ENCODE measurements at regions not wholly inside any gene's neighbourhood (a gene's known extent, or its start where the extent isn't known, plus 50 kb on each side); places are given as distances from the start of the nearest gene placed in this dataset.

- peak; percentile 25 for DNase-seq
Measured at GRCh38 chrX:109312757-109313156, 169.1 kb downstream of the GUCY2F start.

DNA sequence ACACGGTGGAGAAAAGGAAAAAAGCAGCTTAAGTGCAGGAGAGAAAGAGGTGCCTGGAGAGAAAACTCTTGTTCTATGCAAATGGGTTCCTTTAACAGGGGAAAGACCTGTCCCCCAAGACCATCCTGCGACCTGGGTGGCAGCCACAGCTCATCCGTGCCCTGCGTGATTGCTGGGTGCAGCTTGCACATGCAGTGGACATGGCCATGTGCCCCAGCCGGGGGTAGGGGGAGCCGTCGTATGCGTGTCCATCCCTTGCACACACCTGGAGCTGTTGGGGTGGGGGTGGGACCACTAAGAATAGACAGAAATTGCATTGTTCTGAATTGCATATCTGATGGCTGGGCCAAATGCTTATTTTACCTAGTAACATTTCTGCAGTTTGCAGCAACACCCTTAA is 171.9 kb downstream of the GUCY2F start:
- no peak for DNase-seq

DNA sequence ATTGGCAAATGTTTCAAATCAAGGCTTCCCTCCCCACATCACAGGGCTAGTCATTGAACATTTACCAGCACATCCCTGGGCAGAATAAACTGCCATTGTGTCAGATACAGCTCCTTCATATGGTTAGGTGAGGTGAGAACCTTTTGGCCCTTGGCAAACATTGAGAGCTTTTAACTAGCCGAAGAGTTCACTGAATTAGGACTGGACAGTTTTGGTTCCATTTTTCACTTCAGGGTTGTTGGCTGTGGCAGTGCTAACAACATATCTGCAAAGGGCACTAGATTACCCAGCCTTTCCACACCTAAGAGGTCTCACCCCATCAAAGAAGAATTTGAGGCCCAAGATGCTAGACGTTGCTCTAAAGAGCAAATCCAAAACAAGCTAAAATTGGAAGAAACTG is 180.7 kb downstream of the GUCY2F start:
- DNase-seq, result no peak

DNA sequence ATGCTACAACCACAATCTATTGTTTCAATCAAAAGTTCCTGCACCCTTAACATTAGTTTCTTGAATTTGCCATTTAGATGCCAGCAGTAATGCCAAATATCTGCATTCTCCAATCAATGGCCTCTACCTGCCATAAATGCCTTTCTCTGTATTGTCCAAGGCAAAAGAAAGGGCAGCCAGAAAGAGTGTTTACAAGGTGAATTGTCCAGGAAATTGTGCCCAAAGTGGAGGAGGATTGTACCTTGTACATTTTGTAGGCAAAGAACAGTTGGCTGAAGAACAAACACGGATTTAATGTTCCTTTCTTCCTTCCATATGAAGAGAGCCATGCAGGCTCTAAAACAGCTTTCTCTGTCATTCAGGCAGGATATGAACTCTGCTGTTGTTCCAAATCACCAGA is 181.5 kb downstream of the GUCY2F start:
- DNase-seq, result no peak

DNA sequence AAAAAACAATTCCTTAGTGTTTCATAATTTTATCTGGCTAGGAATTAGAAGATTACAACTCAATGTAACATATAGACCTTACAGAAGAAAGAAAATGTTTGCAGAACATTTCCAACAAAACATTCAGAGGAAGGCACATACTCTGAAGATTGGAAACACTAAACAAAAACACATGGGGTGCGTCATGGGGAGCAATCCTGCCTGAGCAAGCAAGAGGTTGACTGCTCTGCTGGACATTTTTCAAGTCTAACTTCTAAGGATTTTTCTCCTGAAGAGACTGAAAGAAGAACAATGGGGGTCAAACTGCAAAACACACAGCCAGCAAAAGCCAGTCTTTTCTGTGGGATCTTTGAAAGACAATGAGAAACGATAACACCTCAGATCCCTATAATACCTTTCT is 182.8 kb downstream of the GUCY2F start:
- peak; percentile 12 for DNase-seq

DNA sequence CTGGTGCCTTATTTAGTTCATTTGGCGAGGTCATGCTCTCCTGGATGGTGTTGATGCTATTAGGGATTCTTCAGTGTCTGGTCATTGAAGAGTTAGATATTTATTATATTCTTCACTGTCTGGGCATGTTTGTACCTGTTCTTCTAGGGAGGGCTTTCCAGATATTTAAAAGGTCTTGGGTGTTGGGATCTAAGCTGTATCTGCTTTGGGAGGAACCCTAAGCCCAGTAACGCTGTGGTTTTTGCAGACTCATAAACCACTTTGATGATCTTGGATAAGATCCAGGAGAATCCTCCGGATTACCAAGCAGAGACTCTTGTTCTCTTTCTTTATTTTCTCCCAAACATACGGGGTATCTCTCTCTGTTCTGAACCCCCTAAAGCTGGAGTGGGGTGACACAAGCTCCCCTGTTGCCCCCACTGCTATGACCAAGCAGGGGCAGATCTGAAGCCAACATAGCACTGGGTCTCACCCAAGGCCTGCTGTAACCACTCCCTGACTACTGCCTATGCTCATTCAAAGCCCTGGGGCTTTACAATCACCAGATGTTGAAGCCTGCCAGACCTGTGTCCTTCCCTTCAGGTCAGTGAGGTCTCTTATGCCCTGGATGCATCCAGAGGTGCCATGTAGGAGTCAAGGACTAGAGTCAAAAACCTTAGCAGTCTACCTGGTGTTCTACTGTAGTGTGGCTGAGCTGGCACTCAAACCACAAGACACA is 187.6 kb downstream of the GUCY2F start:
- peak; percentile 36 for DNase-seq

DNA sequence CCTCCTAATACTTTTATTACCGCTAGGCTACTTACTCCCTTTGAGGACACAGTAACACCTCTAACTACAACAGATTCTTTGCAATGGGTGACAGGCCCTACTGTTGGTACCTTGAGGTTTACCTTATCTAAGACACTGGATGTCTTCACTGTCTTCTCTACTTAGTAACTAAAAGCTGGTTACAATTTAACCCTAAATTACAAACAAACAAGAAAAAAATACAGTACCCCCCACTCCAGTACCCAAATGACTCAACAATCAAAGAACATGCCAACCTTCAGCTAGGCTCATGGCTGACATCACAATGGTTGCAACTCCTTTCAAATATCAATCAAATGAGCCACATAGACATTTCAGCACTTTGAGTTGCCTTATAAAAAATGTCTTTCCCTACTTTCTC is 198.0 kb downstream of the GUCY2F start:
- no peak for DNase-seq

GRCh38 chrX:109281483-109282275 is 200.2 kb downstream of the GUCY2F start:
- no peak for DNase-seq

- DNase-seq, result no peak
Measured at GRCh38 chrX:109274806-109275205, 207.1 kb downstream of the GUCY2F start.

GRCh38 chrX:109270580-109271484 is 211.1 kb downstream of the GUCY2F start:
- DNase-seq, result peak; percentile 24

GRCh38 chrX:109268340-109268739 is 213.5 kb downstream of the GUCY2F start:
- no peak for DNase-seq

GRCh38 chrX:109266034-109266433 is 215.9 kb downstream of the GUCY2F start:
- DNase-seq, result no peak

GRCh38 chrX:109264878-109265277 is 217.0 kb downstream of the GUCY2F start:
- DNase-seq, result no peak

DNA sequence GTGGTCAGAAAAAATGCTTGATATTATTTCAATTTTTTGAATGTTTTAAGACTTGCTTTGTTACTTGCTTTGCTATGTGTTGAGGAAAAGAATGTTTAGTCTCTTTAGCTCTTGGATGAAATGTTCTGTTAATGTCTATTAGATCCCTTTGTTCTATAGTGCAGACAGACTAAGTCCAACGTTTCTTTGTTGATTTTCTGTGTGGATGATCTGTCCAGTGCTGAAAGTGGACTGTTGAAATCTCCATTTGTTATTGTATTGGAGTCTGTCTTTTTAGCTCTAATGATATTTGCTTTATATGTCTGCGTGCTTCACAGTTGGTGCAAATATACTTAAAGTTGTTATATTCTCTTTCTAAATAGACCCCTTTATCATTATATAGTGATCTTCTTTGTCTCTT is 220.6 kb downstream of the GUCY2F start:
- no peak for DNase-seq

DNA sequence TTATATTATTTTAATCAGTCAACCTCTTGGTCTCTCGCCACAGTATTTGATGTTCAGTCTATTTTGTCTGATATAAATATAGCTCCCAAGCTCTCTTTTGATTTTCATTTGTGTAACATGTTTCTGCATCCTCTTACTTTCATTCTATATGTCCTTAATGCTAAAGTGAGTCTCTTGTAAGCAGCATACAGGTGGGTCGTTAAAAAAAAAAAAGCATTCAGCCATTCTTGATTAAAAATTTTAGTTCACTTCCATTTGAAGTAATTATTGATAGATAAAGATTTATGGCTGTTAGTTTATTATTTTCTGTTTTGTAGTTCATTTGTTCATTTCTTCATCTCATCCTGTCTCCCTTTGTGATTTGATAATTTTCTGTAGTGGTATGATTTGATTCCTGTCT is 229.1 kb downstream of the GUCY2F start:
- no peak for DNase-seq

DNA sequence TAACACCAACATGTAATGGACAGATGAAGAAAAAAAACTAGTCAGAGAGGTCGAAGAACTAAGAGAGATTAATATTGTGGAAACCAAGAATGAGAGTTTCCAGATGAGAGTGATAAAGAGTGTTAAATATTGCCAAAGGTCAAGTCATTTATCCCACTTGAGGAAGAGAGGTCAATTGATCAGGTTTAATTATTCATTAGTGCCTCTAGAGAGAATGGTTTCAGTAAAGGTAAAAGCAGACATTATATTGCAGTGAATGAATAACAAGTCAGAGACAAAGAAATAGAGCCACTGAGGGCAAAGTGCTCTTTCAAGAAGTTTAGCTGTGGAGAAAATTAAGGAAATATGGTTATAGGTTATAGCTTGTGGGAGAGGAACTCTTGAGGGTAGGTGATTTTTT is 263.1 kb downstream of the GUCY2F start:
- DNase-seq, result no peak

- peak; percentile 57 for DNase-seq
Measured at GRCh38 chrX:109199726-109200125, 282.2 kb downstream of the GUCY2F start.

- DNase-seq, result no peak
Measured at GRCh38 chrX:109190542-109190941, 291.3 kb downstream of the GUCY2F start.

DNA sequence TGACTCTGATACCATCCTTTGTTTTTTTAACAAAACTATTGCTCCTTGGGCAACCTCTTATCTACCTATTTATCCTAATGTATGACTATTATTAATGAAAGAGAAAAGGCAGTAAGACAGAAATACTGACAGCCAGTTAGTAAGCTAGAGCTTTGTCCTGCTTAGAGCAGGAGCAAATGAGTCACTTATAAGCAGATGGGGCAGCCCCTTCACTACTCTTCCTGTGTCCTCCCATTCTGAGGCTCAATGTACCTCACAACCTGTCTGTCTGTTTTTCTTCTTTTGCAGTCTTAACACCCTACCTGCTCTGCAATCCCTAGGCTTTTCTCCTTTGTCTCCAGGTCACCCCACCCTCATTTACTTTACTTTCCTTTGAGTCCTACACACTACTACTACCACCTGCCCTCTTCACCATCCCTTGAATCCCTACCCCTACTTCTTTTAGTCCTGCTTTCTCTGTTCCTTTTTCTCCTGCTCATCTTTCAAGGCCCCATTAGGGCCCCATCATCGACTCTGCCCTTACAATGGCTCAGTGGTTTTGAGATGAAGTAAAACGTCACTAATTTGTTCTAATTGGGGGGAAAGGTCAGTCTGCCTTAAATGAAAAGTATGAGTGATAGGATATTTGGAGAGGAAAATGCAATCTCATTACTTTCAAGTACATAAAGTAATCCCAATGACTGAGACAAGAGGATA is 294.3 kb downstream of the GUCY2F start:
- DNase-seq, result no peak

DNA sequence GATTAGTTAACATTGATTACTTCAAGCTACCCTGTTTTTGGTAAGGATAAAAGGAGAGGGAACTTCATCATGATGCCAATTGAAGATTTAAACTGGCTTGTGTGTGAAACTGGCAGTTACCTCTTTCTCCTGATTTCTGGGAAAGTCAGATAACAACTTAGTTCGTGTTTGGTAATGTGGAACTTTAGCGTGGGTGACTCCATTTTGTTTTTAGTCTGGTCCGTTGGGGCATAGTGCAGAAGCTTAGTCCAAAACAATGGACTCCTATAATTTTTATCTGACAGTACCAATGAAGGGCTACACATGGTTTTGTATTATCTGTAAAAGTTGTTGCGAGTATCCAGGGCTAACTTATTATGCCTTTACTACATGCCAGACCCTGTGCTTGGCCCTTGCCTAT is 294.9 kb downstream of the GUCY2F start:
- no peak for DNase-seq

- DNase-seq, result no peak
Measured at GRCh38 chrX:109184506-109185139, 297.3 kb downstream of the GUCY2F start.

DNA sequence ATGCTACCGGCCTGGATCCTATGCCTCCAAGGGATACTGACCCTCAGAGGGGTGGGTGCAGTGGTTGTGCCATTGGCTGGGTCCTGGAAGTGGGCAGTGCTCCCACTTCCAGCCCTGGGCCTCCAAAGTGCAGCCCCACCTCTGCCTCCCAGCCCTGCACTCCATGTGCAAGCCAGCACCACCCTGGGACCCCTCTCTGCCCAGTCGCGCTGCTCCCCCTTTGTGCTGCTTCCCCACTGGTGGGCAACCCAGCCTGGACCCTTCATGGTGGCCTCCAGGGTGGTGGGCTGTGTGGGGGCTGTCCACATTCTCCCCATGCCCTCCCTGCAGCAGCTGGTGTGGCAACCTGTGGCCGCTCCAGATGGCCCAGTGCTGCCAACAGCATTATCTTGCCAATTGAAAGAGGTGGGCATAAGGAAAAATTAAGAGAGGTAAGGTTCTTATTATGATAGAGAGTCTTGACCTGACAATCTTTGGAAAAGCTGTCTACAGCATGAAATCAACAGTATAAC is 309.7 kb downstream of the GUCY2F start:
- DNase-seq, result no peak
